Activated T-helper 17 cell treated with anti-CD3 and anti-CD28 coated beads, Interleukin-2, amount 50 U/mL, for 72 hours (primary cell): ENCODE measurements at regions not wholly inside any gene's neighbourhood (a gene's known extent, or its start where the extent isn't known, plus 50 kb on each side); places are given as distances from the start of the nearest gene placed in this dataset.

ENCODE experiments used
- ATAC-seq: fragments of 150-1000 bp; cut with Tn5 transposase; replicated peaks from 2 replicates; pipeline ENCODE4 v1.10.0; 2021; ENCODE audit warnings: mild to moderate bottlenecking, moderate library complexity
- H3K27ac Mint-ChIP-seq: one replicate; pipeline ENCODE4 v1.8.0; 2022; ENCODE audit warnings: mixed read lengths
- H3K27me3 Mint-ChIP-seq: one replicate; pipeline ENCODE4 v1.8.0; 2022; ENCODE audit warnings: mixed read lengths
- H3K36me3 Mint-ChIP-seq: one replicate; pipeline ENCODE4 v1.8.0; 2022; ENCODE audit warnings: low read depth, mild to moderate bottlenecking, mixed read lengths
- H3K4me1 Mint-ChIP-seq: one replicate; pipeline ENCODE4 v1.8.0; 2022; ENCODE audit warnings: mixed read lengths
- H3K4me3 Mint-ChIP-seq: one replicate; pipeline ENCODE4 v1.8.0; 2022; ENCODE audit warnings: mild to moderate bottlenecking, mixed read lengths
- H3K9me3 Mint-ChIP-seq: one replicate; pipeline ENCODE4 v1.8.0; 2022; ENCODE audit warnings: mixed read lengths

- Mint-ChIP-seq H3K4me1 (peaks cover under 1% of the 10 kb centered on the region), H3K36me3 (no peaks in the 10 kb centered on the region), H3K4me3 (no peak overlapping the region), H3K27me3 (peaks cover 4% of the 10 kb centered on the region), H3K27ac (no peak overlapping the region), H3K9me3 (no peaks in the 10 kb centered on the region)
- ATAC-seq = no peak
Measured at GRCh38 chr6:75546381-75546780, 52.8 kb upstream of the FILIP1 start.

DNA sequence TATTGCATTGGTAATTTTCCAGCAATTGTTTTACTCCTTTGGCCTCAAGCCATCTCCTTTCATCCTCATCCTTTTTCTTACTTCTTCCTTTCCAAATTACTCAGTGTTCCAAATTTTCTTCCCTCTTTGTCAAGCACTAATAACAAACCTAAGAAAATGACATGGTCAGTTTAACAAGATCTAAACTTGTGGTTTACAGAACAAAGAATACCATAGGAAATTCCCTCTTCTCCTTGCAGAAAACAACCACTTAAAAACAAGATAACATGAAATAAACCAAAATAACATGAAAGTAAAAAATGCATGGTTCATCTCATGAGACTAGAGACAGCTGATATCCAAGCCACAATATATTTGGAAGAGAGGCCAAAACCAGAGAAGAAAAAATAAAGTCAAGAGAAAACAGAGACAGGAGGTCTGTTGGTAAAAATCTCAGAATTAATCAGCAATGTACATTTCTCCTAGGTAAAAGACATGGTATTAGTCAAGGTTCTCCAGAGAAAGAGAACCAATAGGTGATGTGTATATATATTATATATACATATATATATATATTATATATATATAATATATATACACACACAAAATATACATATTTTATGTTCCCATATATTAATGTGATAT lies 51.0 kb upstream of the SENP6 start:
- no peak overlapping the region for H3K27ac Mint-ChIP-seq
- no peak overlapping the region for H3K4me3 Mint-ChIP-seq
- H3K9me3 Mint-ChIP-seq = no peaks in the 10 kb centered on the region
- H3K27me3 Mint-ChIP-seq = no peaks in the 10 kb centered on the region
- peak; percentile 52 for ATAC-seq
- no peaks in the 10 kb centered on the region for H3K36me3 Mint-ChIP-seq
- H3K4me1 Mint-ChIP-seq = peaks cover 5% of the 10 kb centered on the region

- ATAC-seq = peak; percentile 40
Measured at GRCh38 chr6:75551367-75551952, 50.2 kb upstream of the SENP6 start.

More at GRCh38 chr6:75551367-75551952, 50.2 kb upstream of the SENP6 start:
- H3K4me1 Mint-ChIP-seq = peaks cover 5% of the 10 kb centered on the region
- H3K27me3 Mint-ChIP-seq = no peaks in the 10 kb centered on the region
- no peaks in the 10 kb centered on the region for H3K36me3 Mint-ChIP-seq
- H3K9me3 Mint-ChIP-seq = no peaks in the 10 kb centered on the region
- H3K27ac Mint-ChIP-seq = no peak overlapping the region
- H3K4me3 Mint-ChIP-seq = no peak overlapping the region
